Neuronal stem cell (in vitro differentiated cells): ENCODE measurements at regions not wholly inside any gene's neighbourhood (a gene's known extent, or its start where the extent isn't known, plus 50 kb on each side); places are given as distances from the start of the nearest gene placed in this dataset.

Experiments used
- DNase-seq: peaks from one replicate; pipeline ENCODE4 v3.0.0-alpha.2; 2013; ENCODE audit warnings: low spot score
- H2AFZ ChIP-seq: one replicate; pipeline ENCODE4 v1.6.1; 2013; ENCODE audit warnings: mild to moderate bottlenecking, low read length, inconsistent platforms
- H2AK5ac ChIP-seq: 2 replicates; pipeline ENCODE4 v1.6.1; 2013; ENCODE audit warnings: low read depth, mild to moderate bottlenecking, inconsistent platforms, low read length, moderate library complexity, mixed read lengths
- H2BK120ac ChIP-seq: 2 replicates; pipeline ENCODE4 v1.6.1; 2013; ENCODE audit warnings: low read depth, mild to moderate bottlenecking, inconsistent platforms, low read length, moderate library complexity, mixed read lengths
- H2BK12ac ChIP-seq: one replicate; pipeline ENCODE4 v1.6.1; 2013; ENCODE audit warnings: low read length, inconsistent platforms
- H2BK15ac ChIP-seq: 2 replicates; pipeline ENCODE4 v1.6.1; 2013; ENCODE audit warnings: mild to moderate bottlenecking, low read length, inconsistent platforms, mixed read lengths
- H2BK5ac ChIP-seq: one replicate; pipeline ENCODE4 v1.6.1; 2013; ENCODE audit warnings: inconsistent platforms, mild to moderate bottlenecking, low read length, moderate library complexity
- H3K14ac ChIP-seq: one replicate; pipeline ENCODE4 v1.6.1; 2013; ENCODE audit warnings: low read length, inconsistent platforms
- H3K18ac ChIP-seq: 2 replicates; pipeline ENCODE4 v1.6.1; 2013; ENCODE audit warnings: low read length, inconsistent platforms
- H3K23ac ChIP-seq: 2 replicates; pipeline ENCODE4 v1.6.1; 2013; ENCODE audit warnings: low read depth, mild to moderate bottlenecking, mixed read lengths, low read length, inconsistent platforms; ENCODE audit not compliant: poor library complexity
- H3K27ac ChIP-seq: replicated peaks from 3 replicates; pipeline ENCODE4 v1.5.1; 2013; ENCODE audit warnings: low read length, inconsistent platforms
- H3K27me3 ChIP-seq, 3 experiments: 2 replicates each; pipeline ENCODE4 v1.6.1; 2013; ENCODE audit warnings: low read length in 3 of 3, mild to moderate bottlenecking in 2 of 3, inconsistent platforms in 1 of 3, low read depth in 1 of 3, mixed read lengths in 1 of 3, moderate library complexity in 1 of 3; ENCODE audit not compliant: control insufficient read depth in 3 of 3, insufficient read depth in 3 of 3
- H3K36me3 ChIP-seq, 2 donors: replicated peaks in 1 of 2; 2 replicates each; pipeline ENCODE4 v1.6.1; 2013; ENCODE audit warnings: low read length in 2 of 2; ENCODE audit not compliant: control insufficient read depth in 2 of 2, insufficient read depth in 2 of 2
- H3K4ac ChIP-seq: 2 replicates; pipeline ENCODE4 v1.6.1; 2013; ENCODE audit warnings: inconsistent platforms, mild to moderate bottlenecking, low read length, moderate library complexity
- H3K4me1 ChIP-seq, 2 donors: 1 replicate in 1 of 2; 2 replicates in 1 of 2; pipeline ENCODE4 v1.6.1; 2013; ENCODE audit warnings: low read length in 2 of 2, low read depth in 1 of 2; ENCODE audit not compliant: control insufficient read depth in 2 of 2, insufficient read depth in 1 of 2
- H3K4me2 ChIP-seq: one replicate; pipeline ENCODE4 v1.6.1; 2013; ENCODE audit warnings: mild to moderate bottlenecking, low read length, inconsistent platforms; ENCODE audit not compliant: insufficient read depth, poor library complexity, severe bottlenecking
- H3K4me3 ChIP-seq, 2 donors: 2 replicates each; pipeline ENCODE4 v1.5.1; 2013; ENCODE audit warnings: low read length in 2 of 2, mild to moderate bottlenecking in 2 of 2, inconsistent platforms in 1 of 2, moderate library complexity in 1 of 2
- H3K79me1 ChIP-seq: one replicate; pipeline ENCODE4 v1.6.1; 2013; ENCODE audit warnings: low read depth, mild to moderate bottlenecking, inconsistent platforms, low read length, moderate library complexity
- H3K9ac ChIP-seq: one replicate; pipeline ENCODE4 v1.6.1; 2013; ENCODE audit warnings: mild to moderate bottlenecking, low read depth, low read length, inconsistent platforms; ENCODE audit not compliant: poor library complexity
- H3K9me3 ChIP-seq, 2 donors: replicated peaks in 1 of 2; 2 replicates each; pipeline versions ENCODE3 to v1.6.1; 2013; ENCODE audit warnings: low read length in 2 of 2, mild to moderate bottlenecking in 2 of 2, inconsistent platforms in 1 of 2, low read depth in 1 of 2, mixed read lengths in 1 of 2, moderate library complexity in 1 of 2; ENCODE audit not compliant: control insufficient read depth in 2 of 2, insufficient read depth in 1 of 2
- H4K8ac ChIP-seq: one replicate; pipeline ENCODE4 v1.6.1; 2013; ENCODE audit warnings: low read depth, mild to moderate bottlenecking, inconsistent platforms, low read length, moderate library complexity
- H4K91ac ChIP-seq: one replicate; pipeline ENCODE4 v1.6.1; 2013; ENCODE audit warnings: low read length, low read depth, mild to moderate bottlenecking, inconsistent platforms; ENCODE audit not compliant: poor library complexity
- WGBS, 2 donors: extraction: QIAGEN DNeasy Blood & Tissue Kit; methylation state at CpG; one replicate each; pipeline ENCODE4 v1.1.7; 2013; ENCODE audit warnings: missing lambda C conversion rate in 2 of 2, mixed read lengths in 1 of 2; ENCODE audit not compliant: insufficient read length in 2 of 2, insufficient replicate concordance in 1 of 2; ENCODE audit errors: extremely low coverage in 2 of 2; 5-methylcytosine and 5-hydroxymethylcytosine counted together

GRCh38 chr14:51173863-51174262, 66.2 kb upstream of the TMX1 start:
- no peak overlapping the region for H4K91ac ChIP-seq
- no peak overlapping the region for H2AFZ ChIP-seq
- H2BK5ac ChIP-seq, result no peak overlapping the region
- H2BK12ac ChIP-seq, result no peak overlapping the region
- no peak overlapping the region for H3K23ac ChIP-seq
- no peak overlapping the region for H2BK15ac ChIP-seq
- no peak overlapping the region for H3K18ac ChIP-seq
- H3K9me3 ChIP-seq, result no peaks in the 10 kb centered on the region
- H3K4me3 ChIP-seq, result no peak overlapping the region
- H3K27me3 ChIP-seq, result no peaks in the 10 kb centered on the region
- H3K36me3 ChIP-seq, result no peaks in the 10 kb centered on the region
- DNase-seq, result no peak
- H3K9ac ChIP-seq, result no peak overlapping the region
- H3K27ac ChIP-seq, result no peak overlapping the region
- no peak overlapping the region for H3K14ac ChIP-seq
- no peak overlapping the region for H2BK120ac ChIP-seq
- WGBS, 2 donors, result no CpG with 5 or more reads among the region's 1 CpG
- H3K4me1 ChIP-seq, result peaks cover 2 to 9% of the 10 kb centered on the region in 2 donors
- H3K4me2 ChIP-seq, result no peak overlapping the region
- H3K79me1 ChIP-seq, result no peaks in the 10 kb centered on the region
- H2AK5ac ChIP-seq, result no peak overlapping the region
- H4K8ac ChIP-seq, result no peak overlapping the region
- no peak overlapping the region for H3K4ac ChIP-seq

- H3K4me2 ChIP-seq, result no peak overlapping the region
- no peaks in the 10 kb centered on the region for H3K79me1 ChIP-seq
- H3K4me1 ChIP-seq, result peaks cover 2 to 9% of the 10 kb centered on the region in 2 donors
- H2BK12ac ChIP-seq, result no peak overlapping the region
- no peak overlapping the region for H3K9ac ChIP-seq
- H4K91ac ChIP-seq, result no peak overlapping the region
- H3K9me3 ChIP-seq, result no peaks in the 10 kb centered on the region
- no peak overlapping the region for H4K8ac ChIP-seq
- H3K18ac ChIP-seq, result no peak overlapping the region
- DNase-seq, result no peak
- H2BK15ac ChIP-seq, result no peak overlapping the region
- no peak overlapping the region for H3K4me3 ChIP-seq
- H3K36me3 ChIP-seq, result no peaks in the 10 kb centered on the region
- H3K23ac ChIP-seq, result no peak overlapping the region
- H2AFZ ChIP-seq, result peak overlapping the region; percentile 46
- no peak overlapping the region for H3K27ac ChIP-seq
- H2BK5ac ChIP-seq, result no peak overlapping the region
- H2AK5ac ChIP-seq, result no peak overlapping the region
- no peak overlapping the region for H2BK120ac ChIP-seq
- no peak overlapping the region for H3K4ac ChIP-seq
- WGBS, 2 donors, result no CpG with 5 or more reads among the region's 4 CpGs
- no peak overlapping the region for H3K14ac ChIP-seq
- no peaks in the 10 kb centered on the region for H3K27me3 ChIP-seq
Measured at GRCh38 chr14:51176839-51177238, 63.2 kb upstream of the TMX1 start.

GRCh38 chr14:51180577-51180976, 59.5 kb upstream of the TMX1 start:
- Histone ChIP-seq H2BK15ac (no peak overlapping the region), H3K4me1 (peaks cover 2 to 9% of the 10 kb centered on the region in 2 donors), H4K8ac (no peak overlapping the region), H3K4me2 (no peak overlapping the region), H2BK12ac (no peak overlapping the region), H3K23ac (no peak overlapping the region), H2AK5ac (no peak overlapping the region), H3K9ac (no peak overlapping the region), H3K27me3 (no peaks in the 10 kb centered on the region), H3K4ac (no peak overlapping the region), H2BK120ac (no peak overlapping the region), H4K91ac (no peak overlapping the region), H2BK5ac (no peak overlapping the region), H3K18ac (no peak overlapping the region), H3K9me3 (no peaks in the 10 kb centered on the region), H3K27ac (no peak overlapping the region), H3K4me3 (peak overlapping the region in 1 of 2 donors; percentile 53), H3K79me1 (no peaks in the 10 kb centered on the region), H2AFZ (no peak overlapping the region), H3K36me3 (no peaks in the 10 kb centered on the region), H3K14ac (no peak overlapping the region)
- no peak for DNase-seq
- no CpG with 5 or more reads among the region's 9 CpGs for WGBS, 2 donors

GRCh38 chr14:51182131-51182565, 57.9 kb upstream of the TMX1 start:
- Histone ChIP-seq H3K14ac (no peak overlapping the region), H3K27ac (no peak overlapping the region), H3K9me3 (no peaks in the 10 kb centered on the region), H3K79me1 (no peaks in the 10 kb centered on the region), H3K18ac (no peak overlapping the region), H3K23ac (no peak overlapping the region), H2AK5ac (no peak overlapping the region), H2BK12ac (no peak overlapping the region), H2BK120ac (no peak overlapping the region), H3K27me3 (peaks cover 0 to 2% (median 0%) of the 10 kb centered on the region in 3 experiments), H2BK5ac (no peak overlapping the region), H3K4me3 (no peak overlapping the region), H2AFZ (no peak overlapping the region), H3K4me1 (peaks cover 0 to under 1% of the 10 kb centered on the region in 2 donors), H3K36me3 (no peaks in the 10 kb centered on the region), H3K4ac (no peak overlapping the region), H2BK15ac (no peak overlapping the region), H3K9ac (no peak overlapping the region), H4K8ac (no peak overlapping the region), H3K4me2 (no peak overlapping the region), H4K91ac (no peak overlapping the region)
- no CpG with 5 or more reads among the region's 3 CpGs for WGBS, 2 donors
- no peak for DNase-seq
